BLaER1 treated with 17β-estradiol and CSF1 and Interleukin-3, amounts not matched to agents 10 nM and 100 nM (cell line): ENCODE measurements at regions not wholly inside any gene's neighbourhood (a gene's known extent, or its start where the extent isn't known, plus 50 kb on each side); places are given as distances from the start of the nearest gene placed in this dataset.
A peak's percentile ranks its signal among the peaks of the same experiment; 100 is the strongest.

ENCODE experiments used
- H3K27ac ChIP-seq, 11 experiments: shearing (Covaris generic); formaldehyde crosslinking; 2 replicates each; pipeline ENCODE4 v1.8.1; 2022
- H3K27me3 ChIP-seq, 11 experiments: shearing (Covaris generic); formaldehyde crosslinking; 2 replicates each; pipeline ENCODE4 v1.8.1; 2022
- H3K36me3 ChIP-seq, 11 experiments: shearing (Covaris generic); formaldehyde crosslinking; 2 replicates each; pipeline ENCODE4 v1.8.1; 2022
- H3K4me1 ChIP-seq, 10 experiments: shearing (Covaris generic); formaldehyde crosslinking; 2 replicates each; pipeline ENCODE4 v1.8.1; 2022
- H3K4me2 ChIP-seq, 11 experiments: shearing (Covaris generic); formaldehyde crosslinking; 2 replicates each; pipeline ENCODE4 v1.8.1; 2022
- H3K4me3 ChIP-seq, 10 experiments: shearing (Covaris generic); formaldehyde crosslinking; 2 replicates each; pipeline ENCODE4 v1.8.1; 2022
- H3K9ac ChIP-seq, 11 experiments: shearing (Covaris generic); formaldehyde crosslinking; 2 replicates each; pipeline ENCODE4 v1.8.1; 2022
- H3K9me3 ChIP-seq, 11 experiments: shearing (Covaris generic); formaldehyde crosslinking; replicated peaks in 1 of 11; 2 replicates each; pipeline ENCODE4 v1.8.1; 2022
- H4K20me1 ChIP-seq, 11 experiments: shearing (Covaris generic); formaldehyde crosslinking; 2 replicates each; pipeline ENCODE4 v1.8.1; 2022
- Cebpa-rat ChIP-seq, 11 experiments: shearing (Covaris generic); IDR thresholded peaks; 2 replicates each; pipeline ENCODE4 v1.8.1; 2022

- TF ChIP-seq Cebpa-rat (IDR thresholded peaks at IDR 0.05): no peak
- Histone ChIP-seq H3K4me1 (peaks cover 0 to 17% (median 4%) of the 10 kb centered on the region in 10 experiments; a peak in 10 of 20 replicates), H3K4me3 (no peak overlapping the region), H3K27ac (no peak overlapping the region), H3K36me3 (no peaks in the 10 kb centered on the region), H3K4me2 (no peak overlapping the region), H3K9ac (no peak overlapping the region), H3K9me3 (no peaks in the 10 kb centered on the region), H3K27me3 (no peaks in the 10 kb centered on the region), H4K20me1 (no peaks in the 10 kb centered on the region)
Measured at GRCh38 chr6:44571510-44571909, 184.0 kb downstream of the CDC5L start.

DNA sequence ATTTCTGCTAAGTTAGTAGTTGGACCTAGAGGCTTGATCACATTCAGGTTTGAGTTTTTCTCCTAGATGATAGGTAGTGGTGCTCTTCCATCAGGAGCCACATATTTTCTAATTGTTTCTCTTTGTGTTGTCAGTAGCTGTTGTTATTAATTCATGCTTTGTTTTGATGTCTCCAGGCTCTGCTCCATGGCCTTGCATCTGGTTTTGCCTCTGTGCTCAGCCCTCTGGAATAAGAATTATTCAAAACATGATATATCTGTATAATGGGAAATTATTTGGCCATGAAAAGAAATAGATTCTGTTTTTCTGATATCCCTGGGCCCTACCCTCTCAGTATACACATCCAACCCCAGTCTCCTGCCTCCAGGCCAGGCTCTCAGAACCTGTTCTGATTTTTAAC lies 184.8 kb downstream of the CDC5L start:
- no peaks in the 10 kb centered on the region for H3K9me3 ChIP-seq
- no peaks in the 10 kb centered on the region for H3K27me3 ChIP-seq
- no peak overlapping the region for H3K4me2 ChIP-seq
- no peak overlapping the region for H3K27ac ChIP-seq
- no peak overlapping the region for H3K4me3 ChIP-seq
- no peaks in the 10 kb centered on the region for H4K20me1 ChIP-seq
- TF ChIP-seq Cebpa-rat (IDR thresholded peaks at IDR 0.05): no peak
- H3K4me1 ChIP-seq: peaks cover 0 to 15% (median 4%) of the 10 kb centered on the region in 10 experiments; a peak in 10 of 20 replicates
- H3K9ac ChIP-seq: no peak overlapping the region
- no peaks in the 10 kb centered on the region for H3K36me3 ChIP-seq

- Histone ChIP-seq H3K4me2 (no peak overlapping the region), H3K36me3 (no peaks in the 10 kb centered on the region), H3K27me3 (no peaks in the 10 kb centered on the region), H3K4me3 (no peak overlapping the region), H3K9ac (no peak overlapping the region), H3K9me3 (no peaks in the 10 kb centered on the region), H4K20me1 (no peaks in the 10 kb centered on the region), H3K4me1 (peaks cover 0 to 1% (median 0%) of the 10 kb centered on the region in 10 experiments; a peak in 4 of 20 replicates), H3K27ac (no peak overlapping the region)
- TF ChIP-seq Cebpa-rat (IDR thresholded peaks at IDR 0.05): no peak
Measured at GRCh38 chr6:44575644-44576043, 188.1 kb downstream of the CDC5L start.

GRCh38 chr6:44576132-44576631 lies 188.7 kb downstream of the CDC5L start:
- H3K36me3 ChIP-seq: no peaks in the 10 kb centered on the region
- H3K9ac ChIP-seq: no peak overlapping the region
- no peak overlapping the region for H3K4me3 ChIP-seq
- no peaks in the 10 kb centered on the region for H4K20me1 ChIP-seq
- no peak overlapping the region for H3K27ac ChIP-seq
- H3K9me3 ChIP-seq: no peaks in the 10 kb centered on the region
- H3K4me2 ChIP-seq: no peak overlapping the region
- TF ChIP-seq Cebpa-rat (IDR thresholded peaks at IDR 0.05): no peak
- H3K27me3 ChIP-seq: no peaks in the 10 kb centered on the region
- H3K4me1 ChIP-seq: no peaks in the 10 kb centered on the region

DNA sequence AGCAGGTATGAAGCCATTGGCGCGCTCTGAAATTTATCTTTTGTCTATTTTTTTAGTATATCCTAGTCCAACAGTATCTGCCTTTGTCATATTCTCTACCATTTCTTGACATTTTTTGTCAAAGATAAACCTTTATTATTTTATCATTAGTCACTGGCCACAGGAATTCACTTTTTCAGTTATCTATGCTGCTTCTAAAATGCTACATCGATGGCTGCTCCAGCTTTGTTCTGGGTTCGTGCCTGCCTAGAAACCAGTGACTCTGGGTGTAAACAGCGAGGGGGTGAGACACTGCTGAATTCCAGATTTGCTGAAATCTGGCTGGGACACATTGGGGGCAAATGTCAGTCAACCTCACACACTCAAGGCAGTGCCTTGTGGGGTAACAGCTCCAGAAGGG lies 193.4 kb downstream of the CDC5L start:
- H3K4me2 ChIP-seq: no peak overlapping the region
- H3K27ac ChIP-seq: no peak overlapping the region
- TF ChIP-seq Cebpa-rat (IDR thresholded peaks at IDR 0.05): no peak
- H3K36me3 ChIP-seq: no peaks in the 10 kb centered on the region
- H3K4me1 ChIP-seq: no peaks in the 10 kb centered on the region
- H4K20me1 ChIP-seq: no peaks in the 10 kb centered on the region
- H3K9me3 ChIP-seq: peaks cover 10 to 21% (median 16%) of the 10 kb centered on the region in 11 experiments
- no peak overlapping the region for H3K4me3 ChIP-seq
- no peak overlapping the region for H3K9ac ChIP-seq
- H3K27me3 ChIP-seq: no peaks in the 10 kb centered on the region

- Histone ChIP-seq H3K4me3 (no peak overlapping the region), H3K27me3 (no peaks in the 10 kb centered on the region), H3K9me3 (peaks cover 10 to 21% (median 16%) of the 10 kb centered on the region in 11 experiments), H3K27ac (no peak overlapping the region), H3K36me3 (no peaks in the 10 kb centered on the region), H3K4me2 (no peak overlapping the region), H4K20me1 (no peaks in the 10 kb centered on the region), H3K9ac (no peak overlapping the region), H3K4me1 (no peaks in the 10 kb centered on the region)
- no peak for TF ChIP-seq Cebpa-rat (IDR thresholded peaks at IDR 0.05)
Measured at GRCh38 chr6:44582930-44583329, 195.4 kb downstream of the CDC5L start.

DNA sequence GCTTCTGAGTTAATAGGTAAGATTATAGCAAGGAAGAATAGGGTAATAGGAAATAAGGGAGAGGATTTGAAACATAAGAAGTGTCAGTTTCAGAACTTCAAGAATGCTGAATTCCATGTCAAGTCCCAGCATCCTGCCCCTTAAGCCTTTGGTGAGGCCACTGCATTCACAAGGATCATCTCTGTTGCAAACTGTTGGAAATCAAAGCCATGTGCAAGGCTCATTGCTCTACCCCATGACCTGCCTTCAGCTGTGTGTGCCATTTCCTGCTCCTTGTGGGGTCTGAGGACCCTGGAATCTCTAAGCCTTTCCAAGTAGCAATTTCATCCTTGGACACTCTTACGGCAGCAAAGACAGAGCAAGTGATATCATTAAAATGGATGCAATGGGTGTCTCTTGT lies 203.0 kb downstream of the CDC5L start:
- Histone ChIP-seq H3K9ac (no peak overlapping the region), H3K4me2 (no peak overlapping the region), H3K9me3 (peaks cover 0 to 10% (median 2%) of the 10 kb centered on the region in 11 experiments; a peak in 3 of 22 replicates), H3K4me3 (no peak overlapping the region), H3K4me1 (peaks cover 9 to 20% (median 19%) of the 10 kb centered on the region in 10 experiments; a peak in 19 of 20 replicates), H3K27me3 (no peaks in the 10 kb centered on the region), H3K27ac (no peak overlapping the region), H4K20me1 (no peaks in the 10 kb centered on the region), H3K36me3 (no peaks in the 10 kb centered on the region)
- TF ChIP-seq Cebpa-rat (IDR thresholded peaks at IDR 0.05): no peak

GRCh38 chr6:44593539-44593944 lies 206.0 kb downstream of the CDC5L start:
- H3K4me2 ChIP-seq: peak overlapping the region in 7 of 11 experiments; percentile 40 to 70 (median 55); a peak in 9 of 22 replicates
- H3K9ac ChIP-seq: no peak overlapping the region
- no peak overlapping the region for H3K4me3 ChIP-seq
- no peaks in the 10 kb centered on the region for H3K36me3 ChIP-seq
- peak overlapping the region in 1 of 11 experiments; percentile 12; a peak in 2 of 22 replicates for H3K27ac ChIP-seq
- H4K20me1 ChIP-seq: no peaks in the 10 kb centered on the region
- no peak for TF ChIP-seq Cebpa-rat (IDR thresholded peaks at IDR 0.05)
- peaks cover 0 to 10% (median 6%) of the 10 kb centered on the region in 11 experiments; a peak in 2 of 22 replicates for H3K9me3 ChIP-seq
- peaks cover 13 to 32% (median 21%) of the 10 kb centered on the region in 10 experiments for H3K4me1 ChIP-seq
- no peaks in the 10 kb centered on the region for H3K27me3 ChIP-seq

DNA sequence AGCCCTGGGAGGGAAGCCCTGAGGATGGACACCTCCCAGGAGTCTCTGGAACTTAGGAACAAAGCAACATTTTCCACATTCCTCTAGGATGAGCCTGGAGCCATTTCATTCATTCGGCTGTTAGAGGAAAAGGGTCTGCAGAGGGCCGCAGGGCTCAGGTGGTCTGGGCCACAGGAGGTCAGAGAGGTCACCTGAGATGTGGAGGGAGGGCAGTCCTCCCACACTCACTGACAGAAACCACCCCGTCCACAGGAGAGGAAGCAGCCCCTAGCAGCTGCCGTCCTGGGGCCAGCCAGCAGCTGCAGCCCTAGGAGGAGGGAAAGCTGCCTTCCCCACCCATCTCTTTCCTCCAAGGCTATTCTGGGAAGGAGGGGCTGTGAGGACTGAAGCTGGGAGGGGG lies 207.0 kb downstream of the CDC5L start:
- H3K36me3 ChIP-seq: no peaks in the 10 kb centered on the region
- peak overlapping the region in 3 of 11 experiments; percentile 7 to 20 (median 12); a peak in 2 of 22 replicates for H3K27ac ChIP-seq
- no peak for TF ChIP-seq Cebpa-rat (IDR thresholded peaks at IDR 0.05)
- H4K20me1 ChIP-seq: no peaks in the 10 kb centered on the region
- peaks cover 17 to 40% (median 26%) of the 10 kb centered on the region in 10 experiments for H3K4me1 ChIP-seq
- peaks cover 0 to 6% (median 5%) of the 10 kb centered on the region in 11 experiments; a peak in 2 of 22 replicates for H3K9me3 ChIP-seq
- no peak overlapping the region for H3K4me3 ChIP-seq
- no peaks in the 10 kb centered on the region for H3K27me3 ChIP-seq
- H3K9ac ChIP-seq: no peak overlapping the region
- peak overlapping the region; percentile 15 to 70 (median 51); a peak in 20 of 22 replicates for H3K4me2 ChIP-seq

DNA sequence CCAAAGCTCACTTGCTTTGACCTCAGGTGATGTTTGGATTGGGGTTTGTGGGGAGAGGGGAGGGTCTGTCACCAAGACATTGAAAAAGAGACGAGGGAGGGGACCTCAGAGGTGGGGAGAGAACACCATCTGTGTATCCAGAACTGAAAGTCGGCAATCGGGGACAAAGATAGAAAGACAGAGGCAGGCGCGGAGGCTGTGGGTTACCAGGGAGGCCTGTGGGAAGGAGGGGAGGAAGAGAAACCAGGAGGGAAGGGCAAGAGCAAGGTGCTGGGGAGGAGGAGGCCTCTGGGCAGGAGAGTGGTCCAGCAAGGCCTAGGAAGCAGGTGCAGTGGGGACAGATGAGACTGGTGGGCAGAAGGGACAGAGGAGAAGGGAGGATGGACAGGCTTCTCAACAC lies 211.2 kb downstream of the CDC5L start:
- no peak overlapping the region; a peak in 1 of 22 replicates for H3K27ac ChIP-seq
- H3K4me2 ChIP-seq: peak overlapping the region; percentile 39 to 62 (median 51)
- TF ChIP-seq Cebpa-rat (IDR thresholded peaks at IDR 0.05): no peak
- H3K27me3 ChIP-seq: no peaks in the 10 kb centered on the region
- H3K9ac ChIP-seq: no peak overlapping the region
- 0 out of 22 replicates have a peak, but pooled peaks cover 0 to 6% (median 0%) of the 10 kb centered on the region in 11 experiments for H3K9me3 ChIP-seq
- no peaks in the 10 kb centered on the region for H3K36me3 ChIP-seq
- H3K4me3 ChIP-seq: no peak overlapping the region
- H4K20me1 ChIP-seq: no peaks in the 10 kb centered on the region
- peaks cover 17 to 44% (median 26%) of the 10 kb centered on the region in 10 experiments for H3K4me1 ChIP-seq
